GM19468 (cell line): ENCODE measurements at regions not wholly inside any gene's neighbourhood (a gene's known extent, or its start where the extent isn't known, plus 50 kb on each side); places are given as distances from the start of the nearest gene placed in this dataset.

Experiments
- ATAC-seq: cut with Tn5 transposase; IDR thresholded peaks from one replicate; pipeline ENCODE4 v1.9.1; 2021; ENCODE audit warnings: mild to moderate bottlenecking, moderate library complexity, moderate number of reproducible peaks; ENCODE audit not compliant: unreplicated experiment; ENCODE audit errors: extremely low read depth

- no peak for ATAC-seq
Measured at GRCh38 chr7:21346297-21346696, 81.6 kb upstream of the SP4 start.

DNA sequence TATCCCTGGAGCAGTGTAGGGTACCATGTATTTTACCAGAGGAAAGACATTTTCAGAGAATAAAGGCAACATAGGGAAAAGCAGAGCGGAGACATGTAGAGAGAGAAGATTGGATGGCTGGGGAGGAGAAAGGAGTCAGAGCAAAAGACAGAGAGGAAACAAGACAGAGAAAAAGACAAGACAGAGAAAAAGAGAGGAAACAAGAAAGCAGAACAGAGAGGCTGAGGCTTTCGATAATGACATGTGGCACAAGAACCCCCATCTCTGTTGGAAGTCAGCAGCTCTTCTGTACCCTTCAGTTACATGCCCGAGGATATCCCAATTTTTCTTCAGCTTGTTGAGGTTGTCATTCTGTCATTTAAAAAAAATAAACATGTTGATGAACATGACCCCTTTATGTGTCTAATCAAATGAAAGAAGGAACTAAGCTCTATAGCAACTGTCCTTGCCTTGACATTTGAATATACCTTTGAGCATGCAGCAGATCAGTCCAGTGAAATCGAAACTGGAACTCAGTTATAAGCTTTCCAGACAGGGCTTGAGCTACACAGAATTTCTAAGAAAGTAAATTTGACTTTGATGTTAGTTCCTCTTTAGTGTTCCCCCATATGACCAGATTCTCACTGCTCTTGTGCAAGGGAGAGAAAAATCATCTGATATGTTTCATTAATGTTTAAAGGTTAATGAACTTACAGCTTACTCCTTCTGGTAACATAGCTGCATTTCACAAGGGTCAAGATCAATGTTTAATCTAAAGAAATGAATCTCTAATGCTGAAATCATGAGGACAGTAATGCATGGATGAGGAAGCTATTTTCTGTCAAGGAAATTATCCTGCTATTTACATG, 75.1 kb upstream of the SP4 start:
- peak; percentile 70 for ATAC-seq

GRCh38 chr7:21353388-21353780, 74.5 kb upstream of the SP4 start:
- no peak for ATAC-seq

DNA sequence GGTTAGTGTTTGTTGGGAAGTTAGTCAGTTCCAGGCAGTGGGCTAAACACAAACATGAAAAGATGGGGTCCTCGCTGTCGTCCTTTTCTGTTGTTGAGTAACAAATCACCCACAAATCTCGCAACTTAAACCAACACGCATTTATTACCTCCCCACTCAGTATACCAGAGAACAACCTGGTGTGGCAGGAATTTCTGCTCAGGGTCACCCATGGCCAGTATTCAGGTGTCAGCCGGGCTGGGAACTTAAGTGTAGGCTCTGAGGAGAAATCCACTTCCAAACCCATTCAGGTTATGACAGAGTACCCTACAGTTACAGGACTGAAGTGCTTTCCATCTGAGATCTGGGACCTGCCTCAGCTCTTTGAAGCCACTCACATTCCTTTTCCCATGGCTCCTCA, 73.6 kb upstream of the SP4 start:
- no peak for ATAC-seq

- ATAC-seq = peak; percentile 88
Measured at GRCh38 chr7:21355406-21355874, 72.4 kb upstream of the SP4 start.

DNA sequence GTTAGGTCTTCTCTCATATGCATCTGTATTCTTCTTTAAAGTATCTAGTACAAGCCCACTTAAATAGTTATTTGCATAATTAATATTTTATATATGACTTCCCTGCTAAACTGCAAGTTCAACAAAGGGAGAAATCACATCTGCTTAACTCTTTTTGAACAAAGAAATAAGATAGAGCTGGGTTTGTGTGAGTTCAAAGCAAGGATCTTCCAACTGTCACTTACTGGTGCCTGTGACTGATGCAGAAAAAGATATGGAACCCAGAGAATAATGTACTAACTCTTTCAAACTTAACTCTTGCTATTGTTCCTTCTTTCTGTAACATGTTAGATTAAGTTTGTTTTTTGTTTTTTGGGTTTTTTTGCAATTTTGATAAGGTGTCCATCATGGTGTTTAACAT, 71.3 kb upstream of the SP4 start:
- ATAC-seq = no peak

- no peak for ATAC-seq
Measured at GRCh38 chr7:21357151-21358097, 70.5 kb upstream of the SP4 start.

DNA sequence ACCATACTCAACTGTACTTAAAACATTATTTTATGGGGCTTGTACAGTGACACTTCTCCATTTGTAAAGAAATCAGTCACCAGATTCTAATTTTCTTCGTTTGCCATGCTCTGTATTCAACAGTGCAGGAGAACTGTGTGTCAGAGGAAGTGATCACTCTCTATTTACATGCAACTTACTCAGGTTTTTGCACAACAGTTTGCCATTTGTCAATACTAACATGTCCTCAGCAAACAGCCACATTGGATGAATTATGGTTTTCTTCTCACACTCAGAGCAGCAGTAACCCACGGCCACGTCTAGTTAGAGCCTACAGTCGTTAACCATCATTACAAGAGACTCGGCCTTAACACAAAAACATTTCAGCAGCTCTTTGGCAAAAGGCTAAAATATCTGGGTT, 69.2 kb upstream of the SP4 start:
- ATAC-seq = no peak

GRCh38 chr7:21359163-21359562, 68.7 kb upstream of the SP4 start:
- ATAC-seq = no peak

GRCh38 chr7:21361413-21362125, 66.3 kb upstream of the SP4 start:
- ATAC-seq = no peak

GRCh38 chr7:21364801-21365271, 63.0 kb upstream of the SP4 start:
- ATAC-seq = peak; percentile 24

DNA sequence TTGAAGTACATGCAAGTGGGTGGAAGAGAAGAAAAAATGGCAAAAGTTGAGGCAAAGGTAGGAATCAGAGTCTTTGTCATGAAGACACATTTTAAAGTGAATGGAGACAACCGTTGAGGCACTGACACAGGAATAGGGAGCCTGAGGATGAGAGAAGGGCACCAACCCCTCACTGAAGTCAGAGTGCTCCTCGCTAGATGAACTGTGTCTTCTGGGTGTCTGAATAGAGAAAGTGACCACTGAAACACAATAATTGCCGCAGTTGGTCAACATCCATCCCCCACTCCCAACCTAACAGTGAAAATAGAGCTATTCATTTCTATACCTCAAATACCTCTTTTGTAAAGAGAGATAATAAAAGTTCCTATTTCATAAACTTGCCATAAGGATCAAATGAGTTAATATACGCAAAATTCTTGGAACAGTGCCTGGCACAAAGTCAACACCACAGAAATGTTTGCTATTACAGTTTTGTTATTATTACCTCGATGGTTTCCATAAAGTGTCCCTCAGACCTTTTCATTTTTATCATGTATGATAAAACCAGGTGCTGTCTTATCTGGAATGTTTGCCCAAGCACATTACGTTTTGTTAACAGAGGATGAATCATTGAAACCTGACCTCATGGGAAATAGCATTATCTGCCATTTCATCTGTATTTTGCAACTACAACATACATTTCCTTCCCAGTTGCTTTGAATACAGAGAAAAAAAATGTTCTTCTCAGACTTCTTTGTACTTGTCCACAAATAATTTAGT, 61.8 kb upstream of the SP4 start:
- no peak for ATAC-seq

DNA sequence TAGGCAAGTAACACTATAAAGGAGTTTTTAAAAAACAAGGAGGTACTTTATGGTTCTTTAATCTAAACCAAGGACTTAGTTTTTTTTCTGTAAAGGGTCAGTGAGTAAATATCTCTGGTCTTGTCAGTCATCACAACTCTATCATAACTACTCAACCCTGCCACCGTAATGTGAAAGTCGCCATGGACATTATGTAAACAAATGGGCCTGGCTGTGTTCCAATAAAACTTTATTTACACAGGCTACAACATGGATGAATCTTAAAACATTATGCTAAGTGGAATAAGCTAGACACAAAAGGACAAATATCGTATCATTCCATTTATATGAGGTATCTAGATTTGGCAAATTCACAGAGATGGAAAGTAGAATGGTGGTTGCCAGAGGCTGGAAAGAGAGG, 60.8 kb upstream of the SP4 start:
- no peak for ATAC-seq

GRCh38 chr7:21367537-21367936, 60.3 kb upstream of the SP4 start:
- ATAC-seq = no peak

GRCh38 chr7:21368317-21368716, 59.6 kb upstream of the SP4 start:
- ATAC-seq = no peak

GRCh38 chr7:21370283-21370982, 57.5 kb upstream of the SP4 start:
- no peak for ATAC-seq

GRCh38 chr7:21371360-21371759, 56.5 kb upstream of the SP4 start:
- ATAC-seq = no peak

- no peak for ATAC-seq
Measured at GRCh38 chr7:21373031-21373430, 54.9 kb upstream of the SP4 start.

DNA sequence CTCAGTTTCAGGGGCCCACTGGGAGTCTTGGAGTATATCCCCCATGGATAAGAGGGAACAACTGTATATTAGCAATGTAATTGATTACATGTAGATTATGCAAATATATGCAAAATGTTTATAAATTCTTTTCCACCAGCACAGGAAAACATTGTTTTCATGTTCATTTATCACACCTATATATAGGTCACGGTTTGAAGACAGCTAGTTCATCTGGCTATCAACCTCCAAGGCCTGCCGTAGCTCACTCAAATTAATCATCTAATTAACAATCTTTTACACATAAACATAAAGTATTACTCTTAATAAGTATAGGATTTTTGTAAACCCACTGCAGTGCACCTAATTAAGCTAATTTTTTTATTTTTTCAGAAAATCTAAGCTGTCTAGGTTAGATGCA, 53.7 kb upstream of the SP4 start:
- ATAC-seq = no peak
